Left renal cortex interstitium (tissue), 4 donors: ENCODE measurements at regions not wholly inside any gene's neighbourhood (a gene's known extent, or its start where the extent isn't known, plus 50 kb on each side); places are given as distances from the start of the nearest gene placed in this dataset.

ENCODE experiments used
- DNase-seq, 4 donors: peaks; one replicate each; pipeline ENCODE4 v3.0.0-alpha.2; 2013; ENCODE audit warnings: low read depth in 4 of 4, low spot score in 2 of 4, missing footprints in 1 of 4

- no peak for DNase-seq
These were observed 192.2 kb upstream of the FBXO11 start for GRCh38 chr2:48098539-48098938.

GRCh38 chr2:48104418-48104817 is 198.1 kb upstream of the FBXO11 start:
- no peak for DNase-seq

GRCh38 chr2:48105848-48106247 is 199.6 kb upstream of the FBXO11 start:
- DNase-seq, result no peak

- no peak for DNase-seq
These were observed 201.1 kb upstream of the FBXO11 start for GRCh38 chr2:48107326-48107925.

GRCh38 chr2:48108455-48108854 is 202.2 kb upstream of the FBXO11 start:
- DNase-seq, result no peak

GRCh38 chr2:48109491-48110204 is 203.3 kb upstream of the FBXO11 start:
- no peak for DNase-seq

GRCh38 chr2:48110492-48110891 is 204.0 kb upstream of the FOXN2 start:
- no peak for DNase-seq

- no peak for DNase-seq
These were observed 201.4 kb upstream of the FOXN2 start for GRCh38 chr2:48112911-48113680.

GRCh38 chr2:48113767-48114166 is 200.7 kb upstream of the FOXN2 start:
- no peak for DNase-seq

- no peak for DNase-seq
These were observed 200.2 kb upstream of the FOXN2 start for GRCh38 chr2:48114256-48114655.

- no peak for DNase-seq
These were observed 198.0 kb upstream of the FOXN2 start for GRCh38 chr2:48116497-48116896.

GRCh38 chr2:48118895-48119294 is 195.6 kb upstream of the FOXN2 start:
- DNase-seq, result no peak

- DNase-seq, result no peak
These were observed 194.4 kb upstream of the FOXN2 start for GRCh38 chr2:48120112-48120511.

- no peak for DNase-seq
These were observed 193.7 kb upstream of the FOXN2 start for GRCh38 chr2:48120759-48121242.

GRCh38 chr2:48122166-48122565 is 192.3 kb upstream of the FOXN2 start:
- no peak for DNase-seq

GRCh38 chr2:48124592-48124991 is 189.9 kb upstream of the FOXN2 start:
- no peak for DNase-seq

GRCh38 chr2:48126162-48126561 is 188.3 kb upstream of the FOXN2 start:
- DNase-seq, result no peak

GRCh38 chr2:48127612-48128191 is 186.8 kb upstream of the FOXN2 start:
- DNase-seq, result no peak

GRCh38 chr2:48129293-48129950 is 185.1 kb upstream of the FOXN2 start:
- DNase-seq, result no peak

GRCh38 chr2:48131539-48132270 is 182.8 kb upstream of the FOXN2 start:
- peak; percentile 69 to 77 (median 74) for DNase-seq
